Fibroblast of upper back skin (primary cell): ENCODE measurements at regions not wholly inside any gene's neighbourhood (a gene's known extent, or its start where the extent isn't known, plus 50 kb on each side); places are given as distances from the start of the nearest gene placed in this dataset.
A peak's percentile ranks its signal among the peaks of the same experiment; 100 is the strongest.

Source experiments
- DNase-seq: peaks from one replicate; pipeline ENCODE4 v3.0.0-alpha.2; 2013

GRCh38 chr16:77555126-77555525 is 120.3 kb upstream of the ADAMTS18 start:
- DNase-seq = no peak

DNA sequence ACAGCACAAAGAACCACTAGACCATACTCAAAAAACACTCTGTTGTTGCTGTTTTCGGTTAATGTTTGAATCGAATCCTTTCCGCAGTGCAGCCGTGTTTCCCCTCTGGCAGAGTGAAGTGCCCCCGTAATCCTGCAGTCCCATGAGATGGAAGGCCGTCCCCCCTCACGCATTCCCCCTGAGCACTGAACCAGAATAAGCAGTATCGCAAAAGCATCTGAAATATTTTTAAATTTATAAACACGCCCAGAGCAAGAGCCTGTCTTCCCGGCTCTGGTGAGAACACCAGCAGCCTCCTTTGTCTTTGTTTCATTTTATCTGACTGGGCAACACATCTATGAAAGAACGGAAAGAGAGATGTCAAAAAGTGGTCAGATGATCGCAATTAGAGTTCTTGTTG is 121.0 kb upstream of the ADAMTS18 start:
- DNase-seq = no peak

DNA sequence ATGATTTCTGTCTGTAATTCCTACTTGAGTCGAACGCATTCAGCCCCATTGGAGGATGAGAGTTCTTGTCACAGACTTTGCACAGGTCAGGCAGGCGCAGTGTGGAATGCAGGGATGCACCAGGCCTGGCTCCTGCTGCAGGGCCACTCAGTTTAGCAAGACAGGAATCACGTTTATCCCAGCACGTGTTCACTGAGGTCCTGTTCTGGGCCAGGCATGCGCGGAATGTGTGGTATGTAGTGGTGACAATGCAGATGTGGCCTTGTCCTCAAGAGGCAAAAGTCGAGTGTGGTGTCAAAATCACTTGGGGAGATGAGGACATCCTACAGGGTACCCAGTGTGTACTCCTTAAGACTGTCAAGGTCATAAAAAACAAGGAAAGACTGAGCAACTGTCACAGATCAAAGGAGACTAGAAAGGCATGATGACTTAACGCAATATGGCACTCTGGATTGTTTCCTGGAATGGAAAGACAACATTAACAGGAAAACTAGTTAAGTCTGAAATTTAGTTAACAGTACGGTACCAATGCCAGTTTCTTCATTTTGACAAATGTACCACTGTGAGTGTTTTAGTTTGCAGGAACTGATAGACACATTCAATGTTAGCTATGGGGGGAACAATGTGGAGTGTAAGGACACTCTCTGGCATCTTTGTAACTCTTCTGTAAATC is 121.5 kb upstream of the ADAMTS18 start:
- no peak for DNase-seq

DNA sequence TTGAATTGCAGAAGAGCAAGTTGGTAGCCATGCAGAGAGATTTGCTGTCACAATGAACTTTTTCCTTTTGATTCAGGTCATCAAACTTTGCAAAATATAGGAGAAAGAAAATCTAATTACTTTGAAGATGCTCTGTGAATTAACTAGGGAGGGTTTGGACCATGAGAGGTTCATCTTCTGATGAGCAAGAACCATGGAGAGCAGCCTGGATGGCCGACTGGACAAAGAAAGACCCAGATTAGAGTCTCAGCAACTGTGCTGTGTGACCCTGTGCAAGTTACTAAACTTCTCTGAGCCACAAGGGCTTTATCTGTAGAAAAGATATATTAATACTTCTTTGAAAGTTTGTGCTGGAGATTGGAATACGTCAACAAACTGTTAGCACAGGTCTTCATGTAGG is 122.6 kb upstream of the ADAMTS18 start:
- DNase-seq = no peak

DNA sequence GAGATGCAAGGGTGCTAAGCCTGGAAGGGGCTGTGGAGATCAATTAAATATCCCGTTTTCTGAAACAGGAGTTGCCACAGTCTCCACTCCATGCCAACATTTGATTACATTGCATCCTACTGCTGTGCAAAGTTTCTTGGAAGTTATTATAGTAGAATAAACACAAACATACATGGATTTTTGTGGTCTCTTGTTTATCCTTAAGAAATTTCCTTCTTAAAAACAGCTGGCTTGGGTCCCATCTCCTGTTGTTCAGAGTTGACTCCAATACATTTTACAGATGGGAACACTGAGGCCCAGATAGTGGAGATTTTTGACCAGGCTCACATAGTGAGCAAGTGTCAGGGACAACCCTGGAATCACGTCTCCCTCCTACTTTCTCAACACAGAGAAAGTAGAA is 124.0 kb upstream of the ADAMTS18 start:
- DNase-seq = no peak

- no peak for DNase-seq
Observed at GRCh38 chr16:77562497-77562896, 127.7 kb upstream of the ADAMTS18 start.

DNA sequence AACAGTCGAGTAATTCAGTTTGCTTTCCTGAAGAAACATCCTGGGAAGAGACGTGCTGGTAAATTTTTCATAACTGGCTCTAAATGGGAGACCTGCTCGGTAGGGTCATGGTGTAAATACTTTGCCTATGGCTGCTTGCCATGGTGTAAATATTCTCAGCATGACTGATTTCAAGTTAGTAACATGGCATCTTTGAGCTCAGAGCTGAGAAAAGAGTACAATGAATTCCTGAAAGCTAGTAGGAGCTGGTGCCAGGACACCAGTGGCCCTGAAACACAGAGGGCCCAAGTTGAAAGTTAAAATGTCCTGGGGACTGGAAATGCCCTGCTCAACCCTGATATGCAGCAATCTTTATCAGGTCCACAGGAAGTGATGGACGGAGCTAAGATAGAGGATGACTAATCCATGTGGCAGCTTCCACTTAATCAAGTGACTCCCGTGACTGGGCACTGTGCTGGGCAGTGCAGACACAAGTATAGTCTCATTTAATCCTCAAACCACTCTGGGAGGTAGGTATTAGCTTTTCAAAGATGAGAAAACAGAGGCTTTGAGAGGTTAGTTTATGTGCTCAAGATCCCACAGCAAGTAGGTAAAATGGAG is 130.1 kb upstream of the ADAMTS18 start:
- DNase-seq = peak; percentile 48

DNA sequence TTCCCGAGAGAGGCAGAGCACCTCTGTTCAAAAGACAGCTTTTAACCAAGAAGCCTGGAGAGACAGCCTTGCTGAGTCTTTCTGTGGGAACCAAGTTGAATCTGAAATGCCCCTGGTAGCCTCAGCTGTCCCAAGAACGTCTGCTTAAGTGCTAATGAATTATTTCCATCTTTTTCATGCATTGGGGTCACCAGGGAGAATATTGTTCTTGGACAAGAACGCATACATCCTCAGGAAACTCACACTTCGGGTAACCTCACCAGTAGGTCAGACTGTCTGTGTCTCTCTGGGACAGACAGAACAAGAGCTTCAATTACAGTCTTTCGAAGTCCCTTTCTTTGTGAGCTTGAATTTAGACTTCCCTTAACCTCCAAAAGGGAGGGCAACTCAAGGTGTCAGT is 134.6 kb upstream of the ADAMTS18 start:
- no peak for DNase-seq

DNA sequence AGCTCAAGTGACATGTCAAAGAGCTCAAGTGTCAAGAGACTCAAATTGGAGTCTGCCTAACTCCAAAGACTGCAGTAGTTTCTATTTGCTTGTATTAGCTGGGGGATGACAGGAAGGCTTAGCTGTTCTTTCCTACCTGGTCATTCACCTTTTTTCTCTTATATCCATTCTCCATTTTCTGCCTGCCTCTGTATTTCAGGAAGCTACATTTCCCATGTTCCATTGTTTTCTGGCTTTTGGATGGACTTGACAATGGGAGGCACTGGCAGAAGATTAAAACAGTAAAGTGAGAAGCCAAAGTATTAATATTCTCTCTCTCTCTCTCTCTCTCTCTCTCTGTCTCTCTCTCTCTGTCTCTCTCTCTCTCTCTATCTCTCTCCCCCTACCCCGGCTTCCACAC is 135.7 kb upstream of the ADAMTS18 start:
- DNase-seq = no peak

DNA sequence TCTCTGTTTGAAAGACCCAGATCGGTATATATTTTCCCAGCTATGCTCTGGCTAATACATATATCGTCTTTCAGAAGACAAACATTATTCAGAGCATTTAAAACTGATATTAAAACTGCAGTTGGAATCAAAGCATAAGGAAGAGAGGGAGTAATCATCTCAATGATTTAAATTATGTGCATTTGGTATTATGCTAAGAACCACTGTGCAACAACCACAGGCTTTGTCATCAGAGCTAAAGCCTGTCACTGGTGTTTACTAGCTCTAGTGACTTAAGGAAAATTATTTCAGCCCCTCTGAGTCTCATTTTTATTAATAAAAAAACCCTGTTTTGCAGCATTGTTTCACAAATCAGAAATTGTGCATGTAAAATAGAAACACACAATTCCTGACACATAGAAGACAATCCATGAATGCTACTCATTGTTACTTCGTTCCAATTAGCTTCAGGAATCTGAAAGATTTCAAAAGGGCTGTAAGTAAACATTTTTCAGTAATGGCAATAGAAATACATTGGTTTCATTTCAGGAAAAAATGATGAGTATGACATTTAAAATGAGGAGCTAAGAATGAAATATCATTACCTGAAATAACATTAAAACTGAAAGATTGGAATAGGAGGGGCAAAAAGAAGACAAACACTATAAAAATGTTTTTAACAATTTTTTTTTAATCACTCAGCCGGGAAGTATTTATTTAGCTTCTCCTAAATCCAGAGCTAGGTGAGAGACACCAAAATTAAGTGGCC is 136.5 kb upstream of the ADAMTS18 start:
- DNase-seq = no peak

DNA sequence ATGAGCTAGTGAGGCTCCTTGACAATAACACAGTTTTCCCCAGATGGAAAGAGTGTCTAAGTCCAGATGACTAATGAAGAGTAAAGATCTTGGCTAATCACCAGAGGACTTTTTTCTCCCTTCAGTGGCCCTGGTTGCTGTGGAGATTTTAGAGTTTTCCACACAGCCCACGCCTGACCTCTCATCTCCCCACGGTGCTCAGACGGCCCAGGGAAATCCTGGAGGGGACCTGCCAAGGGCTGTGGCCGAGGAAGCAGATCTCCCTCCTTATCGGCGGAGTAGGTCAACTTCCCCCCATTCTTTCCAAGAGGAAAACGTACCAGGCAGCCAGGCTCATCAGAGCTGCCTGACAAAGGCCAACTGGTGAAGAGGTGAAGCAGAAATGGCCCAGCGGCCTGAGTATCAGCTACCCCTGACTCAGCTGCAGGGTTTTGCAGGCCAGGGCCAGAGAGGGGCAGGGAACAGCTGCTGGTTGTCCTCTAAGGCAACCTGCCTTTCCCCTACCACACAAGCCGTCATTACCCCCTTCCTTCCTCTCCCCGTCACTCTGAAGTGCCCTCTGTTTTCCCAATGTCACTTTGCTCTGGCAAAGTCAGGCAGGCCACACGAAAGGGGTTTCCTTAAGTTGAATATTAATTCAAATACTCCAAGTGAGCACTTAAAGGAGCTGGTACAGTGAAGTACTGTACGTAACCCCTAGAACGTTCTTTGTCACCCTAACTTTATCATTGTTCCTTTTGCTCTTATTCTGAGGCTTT is 140.2 kb upstream of the ADAMTS18 start:
- no peak for DNase-seq

DNA sequence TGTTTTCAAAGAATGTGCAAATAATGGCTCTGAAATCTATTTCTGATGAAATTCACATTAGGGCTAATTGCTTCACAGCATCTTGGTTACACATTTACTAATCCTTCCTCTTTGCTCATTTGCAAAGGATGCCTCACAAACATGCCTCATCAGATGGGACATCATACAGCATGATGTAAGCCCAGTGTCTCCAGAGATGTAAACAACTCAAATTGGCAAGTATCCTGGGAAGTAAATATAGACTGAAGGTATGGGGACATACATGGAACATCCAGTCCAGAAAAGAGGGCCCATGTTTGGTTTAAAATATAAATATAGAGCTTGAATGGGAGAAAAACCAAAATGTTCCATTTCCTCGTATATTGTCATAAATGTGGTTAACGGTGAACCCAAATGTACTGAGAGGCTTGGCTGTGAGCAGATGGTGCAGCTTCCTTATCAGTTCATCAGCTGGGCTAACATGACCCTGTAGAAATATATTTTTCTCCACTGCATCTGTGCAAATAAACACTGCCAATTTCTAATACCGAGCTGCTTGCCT is 142.9 kb upstream of the NUDT7 start:
- DNase-seq = no peak

GRCh38 chr16:77581706-77582105 is 140.6 kb upstream of the NUDT7 start:
- peak; percentile 55 for DNase-seq

GRCh38 chr16:77584205-77584859 is 138.0 kb upstream of the NUDT7 start:
- peak; percentile 64 for DNase-seq

DNA sequence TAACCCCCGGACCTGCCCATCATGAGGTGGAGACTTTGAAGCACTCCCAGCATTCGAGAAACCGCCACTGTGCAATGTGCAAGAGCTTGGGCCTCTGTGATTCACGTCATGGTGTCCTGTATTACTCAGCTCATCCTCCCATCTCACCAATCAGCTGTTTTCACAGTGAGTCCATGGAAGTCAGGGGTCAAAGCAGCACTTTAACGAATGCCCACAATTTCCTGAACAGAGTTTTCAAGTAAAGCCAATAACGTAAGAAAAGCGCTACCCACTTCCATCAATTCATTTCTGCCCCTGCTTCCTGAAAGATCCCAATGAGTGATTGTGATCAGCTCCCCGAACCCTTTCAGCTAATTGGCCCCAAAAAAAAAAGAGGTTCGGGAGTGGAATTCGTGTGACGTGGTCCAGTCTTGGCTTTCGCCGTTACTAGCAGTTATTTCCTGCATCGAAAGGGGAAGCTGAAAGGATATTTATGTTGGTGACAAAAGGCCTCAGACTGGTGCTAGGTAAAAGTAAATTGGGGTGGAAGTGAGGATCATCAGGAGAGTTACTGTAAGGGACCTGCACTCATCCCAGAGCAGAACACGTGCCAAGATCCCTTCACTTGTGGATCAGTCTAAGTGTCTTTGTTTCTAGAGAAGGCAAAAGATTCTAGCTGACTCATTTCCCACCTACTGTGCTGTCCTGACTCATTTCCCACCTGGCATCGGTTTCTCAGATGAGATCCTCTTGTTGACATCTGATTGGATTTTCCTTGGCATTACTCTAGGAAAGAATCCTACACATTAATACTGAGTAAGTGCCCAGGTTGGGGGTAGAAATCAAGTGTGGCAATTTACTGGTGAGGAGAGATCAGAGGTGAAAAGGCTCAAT is 136.7 kb upstream of the NUDT7 start:
- peak; percentile 69 for DNase-seq

- DNase-seq = no peak
Observed at GRCh38 chr16:77588389-77588788, 133.9 kb upstream of the NUDT7 start.

DNA sequence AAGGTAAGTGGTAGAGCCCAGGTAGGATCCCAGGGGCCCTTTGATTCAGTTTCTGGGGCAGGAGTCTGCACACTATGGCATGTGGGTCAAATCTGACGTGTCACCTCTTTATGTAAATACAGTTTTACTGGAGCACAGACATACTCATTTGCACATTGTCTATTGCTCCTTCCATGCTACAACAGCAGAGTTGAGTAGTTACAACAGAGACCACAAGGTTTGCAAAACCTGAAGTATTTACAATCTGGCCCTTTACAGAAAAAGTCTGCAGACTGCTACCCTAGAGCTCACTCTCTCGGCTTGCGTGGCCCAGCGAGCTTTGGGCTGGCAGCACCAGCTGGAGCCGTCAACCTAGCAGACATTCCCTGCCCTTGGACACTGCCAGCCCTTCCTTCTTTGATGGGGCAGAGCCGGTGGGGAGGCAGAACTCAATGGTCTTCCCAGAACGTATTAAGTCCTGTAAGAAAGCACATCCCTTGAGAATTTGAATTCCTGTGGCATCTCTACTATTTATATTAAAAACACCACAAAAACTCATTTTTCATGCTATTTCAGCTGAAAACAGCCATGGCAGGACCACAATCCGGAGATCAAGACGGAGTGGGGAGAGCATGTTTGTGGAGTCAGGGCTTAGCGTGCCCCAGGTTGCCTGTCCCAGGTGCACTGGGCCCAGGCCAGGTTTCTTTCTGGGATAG is 133.1 kb upstream of the NUDT7 start:
- DNase-seq = peak; percentile 68

DNA sequence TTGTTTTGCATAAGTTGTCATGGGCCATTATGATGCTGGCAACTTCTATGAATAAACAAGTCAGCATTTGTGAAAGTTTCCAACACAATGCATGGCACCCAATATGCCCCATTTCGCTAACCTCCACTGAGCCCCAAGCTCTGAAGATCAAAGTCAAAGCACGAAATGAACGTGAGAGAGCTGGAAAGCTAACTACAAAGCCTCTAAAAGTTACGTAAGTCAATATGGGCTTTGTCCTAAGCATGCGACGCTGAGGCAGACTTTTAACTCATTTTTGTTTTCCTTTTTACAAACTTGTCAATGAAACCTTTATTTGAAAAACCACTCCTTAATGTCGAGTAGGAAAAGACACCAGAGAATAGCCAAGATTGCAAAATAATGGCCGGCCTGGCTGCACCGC is 131.6 kb upstream of the NUDT7 start:
- no peak for DNase-seq

DNA sequence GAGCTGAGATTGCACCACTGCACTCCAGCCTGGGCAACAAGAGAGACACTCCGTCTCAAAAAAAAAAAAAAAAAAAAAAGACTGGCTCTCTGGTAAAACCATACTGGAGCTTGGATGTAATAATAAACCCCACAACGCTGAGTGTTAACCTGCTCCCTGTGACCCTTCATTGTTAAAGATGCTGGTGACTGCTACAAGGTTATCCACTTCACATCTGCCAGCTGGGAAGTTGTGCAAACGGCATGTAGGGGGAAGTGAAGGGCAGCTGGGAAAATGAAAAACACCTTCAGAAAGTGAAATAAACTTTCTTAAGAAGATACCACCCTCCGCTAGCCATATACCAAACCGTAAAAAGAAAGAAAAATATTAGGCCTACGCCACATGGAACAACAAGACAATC is 131.0 kb upstream of the NUDT7 start:
- no peak for DNase-seq

DNA sequence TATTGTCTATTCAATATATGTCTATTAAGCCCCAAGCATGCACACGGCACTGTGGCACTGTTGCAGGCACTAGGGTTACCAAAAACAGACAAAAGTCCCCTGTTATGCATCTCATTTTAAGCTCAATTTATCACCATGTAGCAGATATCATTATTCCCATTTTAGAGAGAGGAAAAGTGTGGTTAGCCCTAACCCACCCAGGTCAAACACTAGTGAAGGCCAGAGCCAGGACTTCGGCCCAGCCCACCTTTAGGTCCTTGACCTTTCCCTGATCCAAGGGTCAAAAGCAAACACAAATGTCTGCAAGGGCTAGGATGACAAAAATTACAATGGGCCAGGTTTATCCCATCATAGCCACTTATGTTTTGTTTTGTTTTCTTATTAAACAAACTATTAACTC is 130.3 kb upstream of the NUDT7 start:
- DNase-seq = no peak

GRCh38 chr16:77594057-77594456 is 128.3 kb upstream of the NUDT7 start:
- DNase-seq = no peak
